SK-N-MC (cell line): ENCODE measurements at regions not wholly inside any gene's neighbourhood (a gene's known extent, or its start where the extent isn't known, plus 50 kb on each side); places are given as distances from the start of the nearest gene placed in this dataset.
A peak's percentile ranks its signal among the peaks of the same experiment; 100 is the strongest.

Experiments used
- DNase-seq: peaks from one replicate; pipeline ENCODE4 v3.0.0-alpha.2; 2011; ENCODE audit warnings: low read depth, low spot score
- H3K27ac ChIP-seq: fragments of 200-600 bp; sonication (generic); 2 replicates; pipeline ENCODE4 v1.5.1; 2016; ENCODE audit warnings: mixed run types
- H3K36me3 ChIP-seq: fragments of 200-600 bp; sonication (generic); 2 replicates; pipeline ENCODE4 v1.6.1; 2017; ENCODE audit warnings: antibody characterized with exemption, low read length, mixed read lengths; ENCODE audit not compliant: insufficient read depth
- H3K4me3 ChIP-seq: fragments of 200-600 bp; sonication (generic); 2 replicates; pipeline ENCODE4 v1.5.1; 2016
- H3K9ac ChIP-seq: fragments of 200-600 bp; sonication (generic); 2 replicates; pipeline ENCODE4 v1.8.0; 2017; ENCODE audit warnings: mixed run types, mixed read lengths; ENCODE audit not compliant: insufficient read length
- H3K9me3 ChIP-seq: fragments of 200-600 bp; sonication (generic); 2 replicates; pipeline ENCODE4 v1.6.1; 2017; ENCODE audit warnings: low read depth, mild to moderate bottlenecking, antibody characterized with exemption, low read length, moderate library complexity, mixed read lengths
- EZH2 ChIP-seq: fragments of 200-600 bp; sonication (generic); IDR thresholded peaks from one replicate; pipeline ENCODE4 v1.6.1; 2017; ENCODE audit warnings: antibody characterized with exemption
- FOXP2 ChIP-seq: optimal IDR thresholded peaks from 2 replicates; pipeline ENCODE3; 2011; ENCODE audit warnings: mild to moderate bottlenecking, moderate library complexity; ENCODE audit not compliant: insufficient read depth; ENCODE audit errors: extremely low read length, control extremely low read depth
- POLR2AphosphoS5 ChIP-seq: IDR thresholded peaks from 2 replicates; pipeline ENCODE4 v1.6.1; 2012; ENCODE audit warnings: mild to moderate bottlenecking, low read depth, low read length, borderline replicate concordance

GRCh38 chr5:86878250-86878649 is 260.5 kb downstream of the COX7C start:
- no peak overlapping the region for H3K27ac ChIP-seq
- DNase-seq, result no peak
- H3K9me3 ChIP-seq, result no peaks in the 10 kb centered on the region
- H3K36me3 ChIP-seq, result no peaks in the 10 kb centered on the region
- no peak overlapping the region for H3K9ac ChIP-seq
- TF ChIP-seq POLR2AphosphoS5 (no peak), FOXP2 (no peak), EZH2 (no peak)
- H3K4me3 ChIP-seq, result no peak overlapping the region

GRCh38 chr5:86879086-86879485 is 261.3 kb downstream of the COX7C start:
- Histone ChIP-seq H3K27ac (no peak overlapping the region), H3K9ac (no peak overlapping the region), H3K4me3 (no peak overlapping the region), H3K9me3 (no peaks in the 10 kb centered on the region), H3K36me3 (no peaks in the 10 kb centered on the region)
- DNase-seq, result no peak
- TF ChIP-seq POLR2AphosphoS5 (no peak), EZH2 (no peak), FOXP2 (no peak)

- TF ChIP-seq POLR2AphosphoS5 (no peak), EZH2 (no peak), FOXP2 (no peak)
- no peaks in the 10 kb centered on the region for H3K36me3 ChIP-seq
- H3K9ac ChIP-seq, result no peak overlapping the region
- H3K9me3 ChIP-seq, result no peaks in the 10 kb centered on the region
- no peak overlapping the region for H3K27ac ChIP-seq
- H3K4me3 ChIP-seq, result no peak overlapping the region
- no peak for DNase-seq
These were observed 262.6 kb downstream of the COX7C start for GRCh38 chr5:86880344-86880743.

GRCh38 chr5:86880785-86881492 is 263.2 kb downstream of the COX7C start:
- Histone ChIP-seq H3K27ac (no peak overlapping the region), H3K9ac (no peak overlapping the region), H3K36me3 (no peaks in the 10 kb centered on the region), H3K4me3 (no peak overlapping the region), H3K9me3 (no peaks in the 10 kb centered on the region)
- TF ChIP-seq FOXP2, result no peak
- TF ChIP-seq EZH2, result no peak
- TF ChIP-seq POLR2AphosphoS5, result no peak
- peak; percentile 28 for DNase-seq

GRCh38 chr5:86881493-86882090 is 263.9 kb downstream of the COX7C start:
- TF ChIP-seq POLR2AphosphoS5, result no peak
- no peak for TF ChIP-seq EZH2
- no peak for TF ChIP-seq FOXP2
- H3K27ac ChIP-seq, result no peak overlapping the region
- no peaks in the 10 kb centered on the region for H3K36me3 ChIP-seq
- no peaks in the 10 kb centered on the region for H3K9me3 ChIP-seq
- H3K9ac ChIP-seq, result no peak overlapping the region
- no peak for DNase-seq
- no peak overlapping the region for H3K4me3 ChIP-seq

GRCh38 chr5:86884608-86885007 is 266.9 kb downstream of the COX7C start:
- TF ChIP-seq POLR2AphosphoS5 (no peak), FOXP2 (no peak), EZH2 (no peak)
- H3K36me3 ChIP-seq, result no peaks in the 10 kb centered on the region
- no peaks in the 10 kb centered on the region for H3K9me3 ChIP-seq
- no peak overlapping the region for H3K9ac ChIP-seq
- H3K27ac ChIP-seq, result no peak overlapping the region
- no peak for DNase-seq
- no peak overlapping the region for H3K4me3 ChIP-seq

- H3K4me3 ChIP-seq, result no peak overlapping the region
- H3K36me3 ChIP-seq, result no peaks in the 10 kb centered on the region
- H3K9me3 ChIP-seq, result no peaks in the 10 kb centered on the region
- no peak overlapping the region for H3K9ac ChIP-seq
- no peak for DNase-seq
- TF ChIP-seq POLR2AphosphoS5, result no peak
- TF ChIP-seq FOXP2, result no peak
- no peak for TF ChIP-seq EZH2
- H3K27ac ChIP-seq, result no peak overlapping the region
These were observed 267.3 kb downstream of the COX7C start for GRCh38 chr5:86885011-86885410.

GRCh38 chr5:86885489-86886230 is 267.9 kb downstream of the COX7C start:
- no peak for TF ChIP-seq FOXP2
- TF ChIP-seq POLR2AphosphoS5, result no peak
- no peak for TF ChIP-seq EZH2
- Histone ChIP-seq H3K27ac (no peak overlapping the region), H3K36me3 (no peaks in the 10 kb centered on the region), H3K9me3 (no peaks in the 10 kb centered on the region), H3K9ac (no peak overlapping the region), H3K4me3 (no peak overlapping the region)
- no peak for DNase-seq
